ENCODE measurements at regions not wholly inside any gene's neighbourhood (a gene's known extent, or its start where the extent isn't known, plus 50 kb on each side); places are given as distances from the start of the nearest gene placed in this dataset.

- no peak overlapping the region for H3K27ac Mint-ChIP-seq (ENCODE audit: unreplicated experiment)
- no peak overlapping the region for H3K4me3 Mint-ChIP-seq (ENCODE audit: unreplicated experiment)
- no peak for TF ChIP-seq CTCF (IDR thresholded peaks at IDR 0.05)
- H3K9me3 Mint-ChIP-seq (ENCODE audit: low read depth), result peaks cover 7% of the 10 kb centered on the region
- H3K36me3 Mint-ChIP-seq (ENCODE audit: low read depth), result peaks cover 4% of the 10 kb centered on the region
- no peak for DNase-seq (ENCODE audit: low spot score)
- H3K4me1 Mint-ChIP-seq (ENCODE audit: low read depth), result peaks cover 21% of the 10 kb centered on the region
- H3K27me3 Mint-ChIP-seq (ENCODE audit: low read depth), result no peaks in the 10 kb centered on the region
Observed at GRCh38 chr3:177642804-177643125, 445.5 kb upstream of the TBL1XR1 start.

GRCh38 chr3:177646749-177647148 is 449.5 kb upstream of the TBL1XR1 start:
- H3K27ac Mint-ChIP-seq (ENCODE audit: unreplicated experiment), result no peak overlapping the region
- peaks cover 31% of the 10 kb centered on the region for H3K4me1 Mint-ChIP-seq (ENCODE audit: low read depth)
- H3K27me3 Mint-ChIP-seq (ENCODE audit: low read depth), result no peaks in the 10 kb centered on the region
- H3K9me3 Mint-ChIP-seq (ENCODE audit: low read depth), result no peaks in the 10 kb centered on the region
- DNase-seq (ENCODE audit: low spot score), result no peak
- no peak overlapping the region for H3K4me3 Mint-ChIP-seq (ENCODE audit: unreplicated experiment)
- TF ChIP-seq CTCF (IDR thresholded peaks at IDR 0.05), result no peak
- no peaks in the 10 kb centered on the region for H3K36me3 Mint-ChIP-seq (ENCODE audit: low read depth)

- no peak for TF ChIP-seq CTCF (IDR thresholded peaks at IDR 0.05)
- Mint-ChIP-seq H3K4me1 (ENCODE audit: low read depth) (peaks cover 32% of the 10 kb centered on the region), H3K9me3 (ENCODE audit: low read depth) (no peaks in the 10 kb centered on the region), H3K27ac (ENCODE audit: unreplicated experiment) (no peak overlapping the region), H3K4me3 (ENCODE audit: unreplicated experiment) (no peak overlapping the region), H3K27me3 (ENCODE audit: low read depth) (no peaks in the 10 kb centered on the region), H3K36me3 (ENCODE audit: low read depth) (no peaks in the 10 kb centered on the region)
- no peak for DNase-seq (ENCODE audit: low spot score)
Observed at GRCh38 chr3:177647341-177647740, 450.1 kb upstream of the TBL1XR1 start.

GRCh38 chr3:177647876-177648275 is 450.6 kb upstream of the TBL1XR1 start:
- no peak for DNase-seq (ENCODE audit: low spot score)
- Mint-ChIP-seq H3K4me3 (ENCODE audit: unreplicated experiment) (no peak overlapping the region), H3K27me3 (ENCODE audit: low read depth) (no peaks in the 10 kb centered on the region), H3K27ac (ENCODE audit: unreplicated experiment) (no peak overlapping the region), H3K36me3 (ENCODE audit: low read depth) (no peaks in the 10 kb centered on the region), H3K4me1 (ENCODE audit: low read depth) (peaks cover 32% of the 10 kb centered on the region), H3K9me3 (ENCODE audit: low read depth) (no peaks in the 10 kb centered on the region)
- no peak for TF ChIP-seq CTCF (IDR thresholded peaks at IDR 0.05)

GRCh38 chr3:177652556-177653291 is 455.4 kb upstream of the TBL1XR1 start:
- H3K9me3 Mint-ChIP-seq (ENCODE audit: low read depth), result no peaks in the 10 kb centered on the region
- no peaks in the 10 kb centered on the region for H3K36me3 Mint-ChIP-seq (ENCODE audit: low read depth)
- no peaks in the 10 kb centered on the region for H3K27me3 Mint-ChIP-seq (ENCODE audit: low read depth)
- peaks cover 32% of the 10 kb centered on the region for H3K4me1 Mint-ChIP-seq (ENCODE audit: low read depth)
- H3K27ac Mint-ChIP-seq (ENCODE audit: unreplicated experiment), result peak overlapping the region; percentile 60
- no peak for DNase-seq (ENCODE audit: low spot score)
- H3K4me3 Mint-ChIP-seq (ENCODE audit: unreplicated experiment), result no peak overlapping the region
- TF ChIP-seq CTCF (IDR thresholded peaks at IDR 0.05), result no peak

Measured in chondrocyte (in vitro differentiated cells).